ENCODE measurements at regions not wholly inside any gene's neighbourhood (a gene's known extent, or its start where the extent isn't known, plus 50 kb on each side); places are given as distances from the start of the nearest gene placed in this dataset.

DNA sequence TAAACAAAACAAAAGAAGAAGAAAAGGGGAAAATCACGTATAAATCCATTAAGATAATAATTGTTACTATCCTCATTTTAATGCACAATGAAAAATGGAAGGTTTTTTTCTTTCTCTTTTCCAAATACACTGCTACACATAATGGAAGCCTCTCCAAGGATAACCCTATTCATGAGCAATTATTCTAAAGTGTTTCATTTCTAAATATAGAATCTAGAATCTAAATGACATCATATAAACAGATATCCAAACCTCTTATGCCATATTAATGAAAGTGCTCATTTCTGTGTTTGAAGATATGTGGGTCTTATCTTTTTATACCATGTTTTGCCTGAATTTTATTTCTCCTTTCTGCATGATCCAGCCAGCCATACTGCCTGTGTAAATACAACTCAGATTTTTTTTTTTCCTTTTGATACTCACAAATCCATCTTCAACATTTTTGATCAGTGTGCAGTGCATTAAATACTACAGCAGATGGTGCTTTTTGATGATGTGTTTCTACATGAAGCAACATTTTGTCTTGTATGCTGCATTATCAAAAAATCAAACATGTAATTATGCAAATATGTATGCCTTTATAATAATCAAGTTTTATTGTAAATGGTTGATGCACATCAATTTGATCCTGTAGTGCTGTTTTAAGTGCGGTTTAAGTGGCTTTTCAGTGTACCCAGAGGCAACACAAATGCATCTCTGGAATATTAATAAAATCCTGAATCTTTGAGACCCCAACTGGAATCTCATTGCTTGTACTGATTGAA is 625.6 kb upstream of the PTBP2 start:
- TF ChIP-seq, protein P1, sequence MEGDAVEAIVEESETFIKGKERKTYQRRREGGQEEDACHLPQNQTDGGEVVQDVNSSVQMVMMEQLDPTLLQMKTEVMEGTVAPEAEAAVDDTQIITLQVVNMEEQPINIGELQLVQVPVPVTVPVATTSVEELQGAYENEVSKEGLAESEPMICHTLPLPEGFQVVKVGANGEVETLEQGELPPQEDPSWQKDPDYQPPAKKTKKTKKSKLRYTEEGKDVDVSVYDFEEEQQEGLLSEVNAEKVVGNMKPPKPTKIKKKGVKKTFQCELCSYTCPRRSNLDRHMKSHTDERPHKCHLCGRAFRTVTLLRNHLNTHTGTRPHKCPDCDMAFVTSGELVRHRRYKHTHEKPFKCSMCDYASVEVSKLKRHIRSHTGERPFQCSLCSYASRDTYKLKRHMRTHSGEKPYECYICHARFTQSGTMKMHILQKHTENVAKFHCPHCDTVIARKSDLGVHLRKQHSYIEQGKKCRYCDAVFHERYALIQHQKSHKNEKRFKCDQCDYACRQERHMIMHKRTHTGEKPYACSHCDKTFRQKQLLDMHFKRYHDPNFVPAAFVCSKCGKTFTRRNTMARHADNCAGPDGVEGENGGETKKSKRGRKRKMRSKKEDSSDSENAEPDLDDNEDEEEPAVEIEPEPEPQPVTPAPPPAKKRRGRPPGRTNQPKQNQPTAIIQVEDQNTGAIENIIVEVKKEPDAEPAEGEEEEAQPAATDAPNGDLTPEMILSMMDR (IDR thresholded peaks at IDR 0.05; ENCODE audit: low read depth, low read length): no peak
- no peak for TF ChIP-seq EZH2phosphoT487 (IDR thresholded peaks at IDR 0.05; ENCODE audit: low read depth)
